HCT116 (cell line): ENCODE measurements at regions not wholly inside any gene's neighbourhood (a gene's known extent, or its start where the extent isn't known, plus 50 kb on each side); places are given as distances from the start of the nearest gene placed in this dataset.

Source experiments
- ATAC-seq: fragments of 200-7000 bp; cut with Tn5 transposase; 2 replicates; pipeline ENCODE4 v1.9.1; 2020; ENCODE audit warnings: mild to moderate bottlenecking, moderate library complexity
- BruUV-seq: library from RNA; stranded (reverse); fragments of 400-500 nt; replicated peaks from 2 replicates; lab custom pipeline; 2021; lab: Mats Ljungman, UMichigan
- CTCF ChIA-PET: fragments of 300-600 bp; sonication (Branson Sonifier 250); formaldehyde crosslinking; loops from one replicate; lab custom pipeline; 2021; ENCODE audit warnings: antibody characterized with exemption; lab: Charles Lee
- POLR2A ChIA-PET: fragments of 300-600, 350-600 bp; sonication (Branson Sonifier 250); formaldehyde crosslinking; loops from one replicate; lab custom pipeline; 2021; ENCODE audit warnings: antibody characterized with exemption; lab: Charles Lee
- RAD21 ChIA-PET, 2 experiments: fragments of 300-600 bp; sonication (Branson Sonifier 250); formaldehyde crosslinking; loops; one replicate each; lab custom pipeline; 2023; ENCODE audit warnings: low total read pairs in 2 of 2; ENCODE audit not compliant: uncharacterized antibody in 2 of 2, unreplicated experiment in 2 of 2, low non-redundant PET in 1 of 2; lab: Charles Lee
- DNase-seq: peaks from one replicate; pipeline ENCODE4 v3.0.0-alpha.2; 2010; ENCODE audit warnings: low read depth, low spot score
- H2AFZ ChIP-seq: fragments of 200-600 bp; shearing (Covaris generic), sonication (generic); 2 replicates; pipeline ENCODE4 v1.6.1; 2017; ENCODE audit warnings: low read depth, mixed run types, mixed read lengths, antibody characterized with exemption, low read length; ENCODE audit not compliant: poor library complexity, severe bottlenecking
- H3K27ac ChIP-seq: 2 replicates; pipeline ENCODE4 v1.5.1; 2012; ENCODE audit warnings: low read depth, low read length
- H3K27me3 ChIP-seq: fragments of 200-600 bp; sonication (generic); 2 replicates; pipeline ENCODE4 v1.6.1; 2016; ENCODE audit warnings: mixed run types, low read length, mixed read lengths; ENCODE audit not compliant: insufficient read depth
- H3K36me3 ChIP-seq, 2 experiments: fragments of 200-500 bp in 1 of 2; fragments of 200-600 bp in 1 of 2; sonication (Bioruptor generic) in 1 of 2; sonication (generic) in 1 of 2; 2 replicates each; pipeline versions ENCODE4 v1.5.1 to v1.6.1; 2014 to 2016; ENCODE audit warnings: low read length in 2 of 2, inconsistent platforms in 1 of 2, mixed read lengths in 1 of 2, mixed run types in 1 of 2; ENCODE audit not compliant: insufficient read depth in 2 of 2, control insufficient read depth in 1 of 2
- H3K4me1 ChIP-seq, 2 experiments: fragments of 200-600 bp in 1 of 2; sonication (generic) in 1 of 2; 2 replicates each; pipeline versions ENCODE4 v1.5.1 to v1.6.1; 2012 to 2017; ENCODE audit warnings: low read length in 2 of 2, inconsistent platforms in 1 of 2, mild to moderate bottlenecking in 1 of 2, mixed read lengths in 1 of 2, mixed run types in 1 of 2, moderate library complexity in 1 of 2; ENCODE audit not compliant: insufficient read depth in 2 of 2, control insufficient read depth in 1 of 2
- H3K4me2 ChIP-seq: fragments of 200-600 bp; sonication (generic); 2 replicates; pipeline ENCODE4 v1.6.1; 2017; ENCODE audit warnings: mixed run types, low read length, mixed read lengths
- H3K4me3 ChIP-seq, 2 experiments: fragments of 200-600 bp in 1 of 2; sonication (generic) in 1 of 2; replicated peaks in 1 of 2; 2 replicates each; pipeline ENCODE4 v1.5.1; 2011 to 2016; ENCODE audit warnings: low read length in 2 of 2, control low read depth in 1 of 2, low read depth in 1 of 2, mild to moderate bottlenecking in 1 of 2, mixed read lengths in 1 of 2, mixed run types in 1 of 2
- H3K79me2 ChIP-seq: fragments of 200-600 bp; sonication (generic); 2 replicates; pipeline ENCODE4 v1.6.1; 2017; ENCODE audit warnings: mild to moderate bottlenecking, mixed run types, low read length, moderate library complexity, mixed read lengths; ENCODE audit not compliant: insufficient read depth
- H3K9ac ChIP-seq: fragments of 200-600 bp; sonication (generic); 2 replicates; pipeline ENCODE4 v1.6.1; 2016; ENCODE audit warnings: low read length, mixed read lengths
- H3K9me2 ChIP-seq: fragments of 200-600 bp; sonication (generic), shearing (Covaris generic); 2 replicates; pipeline ENCODE4 v1.6.1; 2017; ENCODE audit warnings: mixed run types, mild to moderate bottlenecking, moderate library complexity; ENCODE audit not compliant: insufficient read depth
- H3K9me3 ChIP-seq, 2 experiments: fragments of 200-500 bp in 1 of 2; fragments of 200-600 bp in 1 of 2; sonication (Bioruptor generic) in 1 of 2; sonication (generic) in 1 of 2; 2 replicates each; pipeline ENCODE4 v1.6.1; 2014 to 2017; ENCODE audit warnings: low read length in 2 of 2, mixed read lengths in 2 of 2, inconsistent platforms in 1 of 2, low read depth in 1 of 2, mild to moderate bottlenecking in 1 of 2, mixed run types in 1 of 2, moderate library complexity in 1 of 2; ENCODE audit not compliant: control insufficient read depth in 1 of 2, insufficient read depth in 1 of 2
- H4K20me1 ChIP-seq: fragments of 200-600 bp; sonication (generic), shearing (Covaris generic); 2 replicates; pipeline ENCODE4 v1.6.1; 2017; ENCODE audit warnings: mixed run types, mild to moderate bottlenecking, moderate library complexity; ENCODE audit not compliant: insufficient read depth
- EGR1 ChIP-seq: IDR thresholded peaks from 2 replicates; pipeline ENCODE4 v1.6.1; 2012; ENCODE audit warnings: low read depth
- EZH2phosphoT487 ChIP-seq: fragments of 200-600 bp; IDR thresholded peaks from 2 replicates; pipeline ENCODE4 v1.6.1; 2018; ENCODE audit warnings: antibody characterized with exemption, borderline replicate concordance
- FOSL1 ChIP-seq: IDR thresholded peaks from 2 replicates; pipeline ENCODE4 v1.6.1; 2012; ENCODE audit warnings: low read depth
- JUND ChIP-seq: IDR thresholded peaks from 2 replicates; pipeline ENCODE4 v1.6.1; 2012
- POLR2A ChIP-seq: IDR thresholded peaks from 2 replicates; pipeline ENCODE4 v1.7.0; 2011; ENCODE audit warnings: borderline replicate concordance; ENCODE audit not compliant: insufficient read depth, insufficient read length; ENCODE audit errors: extremely low read depth
- POLR2AphosphoS5 ChIP-seq: IDR thresholded peaks from 2 replicates; pipeline ENCODE4 v1.6.1; 2011; ENCODE audit warnings: mild to moderate bottlenecking, low read depth, low read length, moderate library complexity
- RAD21 ChIP-seq: IDR thresholded peaks from 2 replicates; pipeline ENCODE4 v1.6.1; 2012; ENCODE audit warnings: low read depth, mild to moderate bottlenecking
- SIN3A ChIP-seq: IDR thresholded peaks from 2 replicates; pipeline ENCODE4 v1.6.1; 2012; ENCODE audit warnings: low read depth
- SP1 ChIP-seq: IDR thresholded peaks from 2 replicates; pipeline ENCODE4 v1.6.1; 2012; ENCODE audit warnings: low read depth
- TCF7L2 ChIP-seq: IDR thresholded peaks from 2 replicates; pipeline ENCODE4 v1.7.0; 2011; ENCODE audit warnings: borderline replicate concordance, inconsistent platforms; ENCODE audit not compliant: insufficient read depth, insufficient read length; ENCODE audit errors: extremely low read depth
- YY1 ChIP-seq: IDR thresholded peaks from 2 replicates; pipeline ENCODE4 v1.6.1; 2011; ENCODE audit warnings: low read length, low read depth, moderate library complexity, mild to moderate bottlenecking; ENCODE audit not compliant: insufficient replicate concordance; ENCODE audit errors: extremely low read depth
- ZFX ChIP-seq: fragments of 450-650 bp; IDR thresholded peaks from 2 replicates; pipeline ENCODE4 v1.6.1; 2017
- ZNF274 ChIP-seq: fragments of 200-500 bp; sonication (Bioruptor generic); IDR thresholded peaks from 2 replicates; pipeline ENCODE4 v1.6.1; 2014; ENCODE audit warnings: mild to moderate bottlenecking, low read depth, low read length, inconsistent platforms
- intact Hi-C: fragments of 100-400 bp; cut with micrococcal nuclease; formaldehyde crosslinking; loops from 2 replicates; pipeline ENCODE4 v1.10.0; 2022
- TF ChIP-seq, protein P1 (sequence below): IDR thresholded peaks from 2 replicates; pipeline ENCODE4 v1.6.1; 2012
- TF ChIP-seq, protein P2 (sequence below): IDR thresholded peaks from 2 replicates; pipeline ENCODE4 v1.6.1; 2012

DNA sequence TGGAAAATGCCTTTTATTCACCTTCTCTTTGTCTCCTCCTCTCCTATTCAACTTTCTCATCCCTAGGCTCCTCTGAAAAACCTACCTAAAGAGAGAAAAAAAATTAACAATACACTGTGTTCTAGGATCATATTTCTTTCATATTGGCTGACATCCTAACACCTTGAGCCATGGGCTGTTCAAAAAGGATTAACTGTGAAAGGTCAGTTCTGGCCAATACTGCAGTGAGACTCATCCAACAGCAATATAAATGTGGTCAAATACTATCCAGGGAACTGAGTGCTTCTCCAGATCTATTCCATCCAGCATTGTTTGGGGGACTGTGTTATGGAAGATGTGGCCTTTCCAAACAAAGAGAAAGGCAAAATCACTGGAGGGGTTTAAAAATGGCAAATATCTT is 131.1 kb upstream of the MOCS2 start:
- no peak overlapping the region for H2AFZ ChIP-seq
- H3K36me3 ChIP-seq, result no peaks in the 10 kb centered on the region
- ATAC-seq, result no peak
- TF ChIP-seq, protein P1, sequence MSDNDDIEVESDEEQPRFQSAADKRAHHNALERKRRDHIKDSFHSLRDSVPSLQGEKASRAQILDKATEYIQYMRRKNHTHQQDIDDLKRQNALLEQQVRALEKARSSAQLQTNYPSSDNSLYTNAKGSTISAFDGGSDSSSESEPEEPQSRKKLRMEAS, result no peak
- TF ChIP-seq POLR2A, result no peak
- TF ChIP-seq, protein P2, sequence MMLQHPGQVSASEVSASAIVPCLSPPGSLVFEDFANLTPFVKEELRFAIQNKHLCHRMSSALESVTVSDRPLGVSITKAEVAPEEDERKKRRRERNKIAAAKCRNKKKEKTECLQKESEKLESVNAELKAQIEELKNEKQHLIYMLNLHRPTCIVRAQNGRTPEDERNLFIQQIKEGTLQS, result no peak
- no peaks in the 10 kb centered on the region for H3K4me1 ChIP-seq
- no peak overlapping the region for H3K9ac ChIP-seq
- ChIA-PET POLR2A (no interaction called here), CTCF (no interaction called here), RAD21 (no interaction called here)
- no peaks in the 10 kb centered on the region for H4K20me1 ChIP-seq
- no peak overlapping the region for H3K27ac ChIP-seq
- intact Hi-C loops, result no loop called here
- no TSS peak for BruUV-seq
- no peak for DNase-seq
- H3K9me2 ChIP-seq, result no peaks in the 10 kb centered on the region
- H3K9me3 ChIP-seq, result no peaks in the 10 kb centered on the region
- no peak overlapping the region for H3K4me3 ChIP-seq
- no peaks in the 10 kb centered on the region for H3K27me3 ChIP-seq
- H3K79me2 ChIP-seq, result no peaks in the 10 kb centered on the region
- H3K4me2 ChIP-seq, result no peak overlapping the region

DNA sequence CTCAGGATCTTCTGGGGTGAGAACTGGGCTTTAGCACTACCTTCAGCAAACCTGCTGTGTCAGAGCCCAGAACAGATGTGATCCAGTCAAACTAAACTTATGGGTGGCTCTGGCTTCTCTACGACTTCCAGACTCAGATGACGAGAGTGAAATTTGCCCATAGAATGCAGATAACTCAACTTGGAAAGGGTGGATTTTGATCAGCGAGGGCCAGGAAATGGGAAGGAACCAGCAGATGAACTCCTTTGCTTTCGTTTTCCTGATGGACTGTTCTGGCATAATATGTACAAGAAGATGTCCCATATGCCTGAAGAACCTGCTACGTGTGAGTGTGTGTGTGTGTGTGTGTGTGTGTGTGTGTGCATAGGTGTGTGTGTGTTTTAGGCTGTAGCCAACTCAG is 132.0 kb upstream of the MOCS2 start:
- Histone ChIP-seq H3K9me3 (no peaks in the 10 kb centered on the region), H3K4me3 (no peak overlapping the region), H3K36me3 (no peaks in the 10 kb centered on the region), H3K27me3 (no peaks in the 10 kb centered on the region), H3K9me2 (no peaks in the 10 kb centered on the region), H3K27ac (no peak overlapping the region), H3K79me2 (no peaks in the 10 kb centered on the region)
- CTCF ChIA-PET, result no interaction called here
- no peak for DNase-seq
- ATAC-seq, result no peak
- no TSS peak for BruUV-seq
- intact Hi-C loops, result no loop called here
- no peak for TF ChIP-seq ZNF274
- no peak for TF ChIP-seq EZH2phosphoT487
- no peak for TF ChIP-seq POLR2A
- no peak for TF ChIP-seq SIN3A
- TF ChIP-seq ZFX, result no peak
- TF ChIP-seq JUND, result no peak
- no peak for TF ChIP-seq FOSL1
- no peak for TF ChIP-seq EGR1
- no peak for TF ChIP-seq POLR2AphosphoS5
- no peak for TF ChIP-seq SP1
- no peak for TF ChIP-seq TCF7L2
- no peak for TF ChIP-seq RAD21
- TF ChIP-seq YY1, result no peak
- TF ChIP-seq, all 23 proteins: peak for 0
- ChIA-PET POLR2A (no interaction called here), RAD21 (no interaction called here)
- H3K4me2 ChIP-seq, result no peak overlapping the region
- H4K20me1 ChIP-seq, result no peaks in the 10 kb centered on the region
- no peak overlapping the region for H3K9ac ChIP-seq
- H2AFZ ChIP-seq, result no peak overlapping the region
- no peaks in the 10 kb centered on the region for H3K4me1 ChIP-seq
